ENCODE measurements at regions not wholly inside any gene's neighbourhood (a gene's known extent, or its start where the extent isn't known, plus 50 kb on each side); places are given as distances from the start of the nearest gene placed in this dataset.
"Not testable (repeated sequence)": the region's sequence is repeated elsewhere in the genome, so short reads cannot be mapped to it uniquely, and the experiment has no call there.

DNA sequence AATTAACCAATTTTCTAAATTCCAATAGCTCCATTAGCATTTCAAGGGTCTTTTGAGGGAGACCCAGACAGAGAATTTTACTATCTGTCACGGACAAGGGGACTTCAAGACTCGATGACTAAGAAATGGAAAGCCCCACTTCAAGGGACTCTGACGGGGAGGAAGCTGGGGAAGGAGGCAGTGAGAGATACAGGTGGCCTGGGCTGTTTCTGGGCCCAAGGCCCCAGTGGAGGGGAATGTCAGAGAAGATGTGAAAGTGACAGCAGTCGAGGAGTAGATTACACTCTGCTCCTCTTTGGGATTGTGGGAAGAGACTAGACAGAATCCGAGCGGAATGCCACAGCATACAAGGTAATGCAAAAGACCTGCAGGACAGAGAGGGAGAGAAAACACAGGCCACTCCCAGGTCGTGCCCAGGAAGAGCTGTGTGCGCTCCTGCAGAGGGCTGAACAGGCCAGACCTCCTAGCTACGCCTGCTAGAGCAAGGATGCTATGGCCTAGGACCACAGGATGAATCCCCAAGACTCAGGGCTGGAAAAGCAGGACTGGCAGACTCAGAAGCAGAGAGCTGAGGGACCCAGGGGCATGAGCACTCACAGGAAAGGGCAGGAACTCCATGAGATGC is 321.5 kb upstream of the CHRNA7 start:
- DNase-seq (ENCODE audit: extremely low spot score, insufficient read length, low read depth) = not testable (repeated sequence)
- peak; percentile 96 for FAIRE-seq

DNA sequence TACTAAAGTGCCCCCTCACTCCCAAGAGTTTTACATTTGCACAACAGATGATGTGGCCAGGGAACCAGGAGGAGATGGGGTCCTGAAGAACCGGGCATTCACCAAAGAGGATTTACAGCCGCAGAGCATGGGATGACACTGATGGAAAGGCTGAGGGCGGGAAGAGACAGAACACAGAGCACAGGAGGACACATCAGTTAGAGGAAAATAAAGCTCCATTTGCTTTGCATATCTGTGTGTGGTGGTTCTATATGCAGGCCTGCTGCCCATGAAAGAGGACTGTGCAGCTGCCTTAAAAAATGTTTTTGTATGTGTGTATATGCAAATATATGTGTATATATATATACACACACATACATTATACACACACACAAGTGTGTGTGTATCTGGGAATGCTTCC is 320.8 kb upstream of the CHRNA7 start:
- DNase-seq (ENCODE audit: extremely low spot score, insufficient read length, low read depth); FAIRE-seq: not testable (repeated sequence)

DNA sequence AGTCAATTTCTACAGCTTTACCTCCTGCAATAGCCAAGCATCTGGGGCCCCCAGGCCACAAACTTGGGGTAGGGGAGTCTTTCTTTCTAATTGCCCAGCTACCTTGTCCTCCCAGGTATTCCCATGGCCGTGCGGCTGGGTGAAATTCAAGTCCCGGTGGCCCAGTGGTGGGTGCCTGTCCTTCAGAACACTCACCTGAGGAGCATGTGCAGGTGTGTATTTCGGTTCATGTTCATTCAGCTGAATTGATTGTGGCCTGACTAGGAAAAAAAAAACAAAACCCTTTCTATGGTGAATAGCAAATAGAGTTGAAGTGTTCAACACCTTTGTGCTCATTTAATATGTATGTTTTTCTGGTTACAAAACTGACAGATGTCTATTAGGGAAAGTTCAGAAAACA is 319.5 kb upstream of the CHRNA7 start:
- not testable (repeated sequence) for DNase-seq (ENCODE audit: extremely low spot score, insufficient read length, low read depth)
- peak; percentile 39 for FAIRE-seq

- not testable (repeated sequence) for FAIRE-seq; DNase-seq (ENCODE audit: extremely low spot score, insufficient read length, low read depth)
Measured at GRCh38 chr15:31715208-31715607, 315.1 kb upstream of the CHRNA7 start.

- not testable (repeated sequence) for FAIRE-seq
Measured at GRCh38 chr15:31718625-31719024, 311.7 kb upstream of the CHRNA7 start.

DNA sequence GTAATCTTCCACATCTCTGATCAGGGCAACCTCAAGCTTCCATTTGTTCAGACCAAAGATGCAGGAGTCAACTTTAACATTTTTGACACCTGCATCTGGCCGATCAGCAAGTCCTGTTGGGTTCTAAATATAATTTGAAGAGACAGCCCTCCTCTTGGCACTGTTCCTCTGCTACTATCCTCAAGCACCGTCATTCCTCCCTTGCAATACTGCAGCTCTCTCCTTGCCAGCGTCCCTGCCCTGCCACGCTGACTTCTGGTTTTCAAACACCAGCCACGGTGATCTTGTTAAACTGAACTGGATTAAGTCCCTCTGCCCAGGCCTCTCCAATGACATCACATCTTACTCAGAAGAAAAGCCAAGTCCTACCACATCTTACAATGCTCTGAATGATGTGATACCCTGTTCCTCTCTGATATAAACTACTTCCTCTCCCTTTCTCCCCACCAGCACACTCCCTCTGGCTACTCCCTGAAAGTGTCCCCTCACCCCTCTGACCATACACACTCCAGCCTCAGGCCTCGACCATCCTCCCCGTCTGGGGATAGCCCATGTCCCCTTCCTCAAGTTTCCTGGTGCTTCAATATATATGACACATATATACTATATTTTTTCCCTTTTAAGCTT is 310.8 kb upstream of the CHRNA7 start:
- not testable (repeated sequence) for FAIRE-seq; DNase-seq (ENCODE audit: extremely low spot score, insufficient read length, low read depth)

More at GRCh38 chr15:31718625-31719024, 311.7 kb upstream of the CHRNA7 start:
- DNase-seq (ENCODE audit: extremely low spot score, insufficient read length, low read depth) = not testable (repeated sequence)

- DNase-seq (ENCODE audit: extremely low spot score, insufficient read length, low read depth); FAIRE-seq: not testable (repeated sequence)
Measured at GRCh38 chr15:31723019-31723418, 307.3 kb upstream of the CHRNA7 start.

GRCh38 chr15:31724903-31725302 is 305.4 kb upstream of the CHRNA7 start:
- FAIRE-seq; DNase-seq (ENCODE audit: extremely low spot score, insufficient read length, low read depth): not testable (repeated sequence)

GRCh38 chr15:31725619-31726018 is 304.7 kb upstream of the CHRNA7 start:
- FAIRE-seq; DNase-seq (ENCODE audit: extremely low spot score, insufficient read length, low read depth): not testable (repeated sequence)

DNA sequence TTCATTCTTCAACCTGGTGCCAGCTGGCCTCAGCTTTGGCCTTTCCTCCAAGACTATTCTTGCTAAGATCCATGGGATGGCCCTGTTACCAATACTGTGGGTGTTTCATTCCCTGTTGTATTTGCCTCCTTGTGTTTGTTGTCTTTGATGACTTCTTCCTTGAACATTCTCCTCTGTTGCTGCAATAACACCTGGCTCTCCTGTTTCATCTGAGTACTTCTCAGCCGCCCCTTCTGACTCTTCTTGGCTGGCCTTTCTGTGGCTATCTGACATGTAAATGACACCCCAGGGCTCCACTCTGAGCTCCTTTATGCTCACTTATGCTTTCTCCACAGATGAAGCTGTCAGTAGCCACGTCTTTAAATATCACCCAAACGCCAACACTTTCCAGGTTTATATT is 302.7 kb upstream of the CHRNA7 start:
- FAIRE-seq = no peak
- DNase-seq (ENCODE audit: extremely low spot score, insufficient read length, low read depth) = no peak

GRCh38 chr15:31732726-31733125 is 297.6 kb upstream of the CHRNA7 start:
- FAIRE-seq (no peak), DNase-seq (ENCODE audit: extremely low spot score, insufficient read length, low read depth) (no peak)

DNA sequence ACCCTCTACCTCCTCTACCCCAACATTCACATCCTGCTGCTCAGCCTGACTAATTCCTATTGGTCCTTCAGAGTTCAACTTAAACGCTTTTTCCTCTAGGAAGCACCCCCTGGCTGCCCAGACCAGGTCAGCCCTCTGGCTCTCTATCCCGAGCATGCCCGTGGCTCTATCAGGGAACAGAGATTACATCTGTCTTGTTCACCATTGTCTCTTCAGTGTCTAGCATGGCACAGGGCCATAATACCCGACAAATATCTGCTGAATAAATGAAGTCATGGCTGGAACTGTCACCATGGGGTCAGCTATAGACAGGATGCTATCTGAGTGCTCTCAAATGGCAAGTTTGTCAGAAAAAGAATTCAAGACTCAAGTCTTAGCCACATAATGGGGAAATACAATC is 296.9 kb upstream of the CHRNA7 start:
- FAIRE-seq (no peak), DNase-seq (ENCODE audit: extremely low spot score, insufficient read length, low read depth) (no peak)

DNA sequence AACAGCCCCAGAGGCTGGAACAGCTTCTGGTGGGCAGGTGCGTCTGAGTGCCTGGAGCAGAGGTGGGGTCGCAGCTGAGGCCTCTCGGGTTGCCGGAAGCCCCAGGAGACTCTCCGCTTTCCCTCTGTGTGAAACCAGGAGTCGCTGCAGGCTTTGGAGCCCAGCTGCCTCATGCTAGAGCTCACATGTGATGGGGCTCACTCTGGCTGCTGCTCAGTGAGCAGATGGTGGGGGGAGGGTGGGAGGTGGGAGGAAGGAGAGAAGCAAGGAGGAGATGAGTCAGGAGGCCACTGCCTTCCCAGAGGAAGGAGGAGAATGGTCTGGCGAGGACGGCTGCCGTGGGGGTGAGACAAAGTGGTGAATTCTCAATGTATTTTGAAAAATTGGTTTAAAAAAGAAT is 290.1 kb upstream of the CHRNA7 start:
- no peak for FAIRE-seq
- no peak for DNase-seq (ENCODE audit: extremely low spot score, insufficient read length, low read depth)

DNA sequence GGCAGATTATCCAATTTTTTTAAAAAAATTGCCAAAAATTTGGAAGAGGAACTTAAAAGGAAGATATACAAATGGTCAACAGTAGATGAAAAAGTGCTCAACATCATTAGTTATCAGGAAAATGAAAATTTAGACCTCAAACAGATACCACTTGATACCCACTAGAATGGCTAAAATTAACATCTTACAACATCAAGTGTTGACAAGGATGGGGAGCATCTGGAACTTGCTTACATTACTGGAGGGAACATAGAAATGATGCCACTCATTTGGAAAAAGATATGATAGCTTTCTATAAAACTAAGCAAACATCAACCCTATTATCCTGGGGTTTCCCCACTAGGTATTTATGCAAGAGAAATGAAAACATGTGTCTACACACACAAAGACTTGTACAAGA is 284.5 kb upstream of the CHRNA7 start:
- DNase-seq (ENCODE audit: extremely low spot score, insufficient read length, low read depth) (no peak), FAIRE-seq (no peak)

DNA sequence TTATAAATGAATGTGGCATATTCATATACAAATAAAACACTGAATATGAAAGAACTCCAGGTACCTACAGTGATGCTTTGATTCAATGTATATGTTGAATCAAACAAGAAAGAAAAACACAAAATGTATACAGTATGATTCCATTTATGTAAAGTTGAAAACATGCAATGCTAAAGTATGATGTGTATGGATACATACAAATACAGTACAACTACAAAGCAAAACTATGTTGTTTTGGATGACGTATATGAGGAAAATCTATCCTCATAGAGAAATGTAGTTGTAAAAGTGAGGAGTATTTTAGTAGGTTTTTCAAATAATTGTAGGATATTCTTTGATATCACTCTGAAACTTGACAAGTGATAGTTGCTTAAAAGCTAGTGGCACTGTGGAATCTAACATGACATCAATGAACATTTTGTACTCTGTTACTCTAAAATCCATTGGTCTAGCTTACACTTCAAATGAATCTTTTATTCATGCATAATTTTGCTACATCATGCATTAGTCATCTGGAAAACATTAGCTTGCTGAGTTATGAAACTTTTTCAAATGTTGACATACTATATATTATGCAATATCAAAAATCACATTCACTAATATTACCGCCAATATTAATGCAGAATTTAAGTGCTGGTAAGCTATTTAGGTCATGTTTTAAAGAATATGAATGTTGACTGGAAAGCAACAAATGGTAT is 278.1 kb upstream of the CHRNA7 start:
- DNase-seq (ENCODE audit: extremely low spot score, insufficient read length, low read depth) (no peak), FAIRE-seq (no peak)

DNA sequence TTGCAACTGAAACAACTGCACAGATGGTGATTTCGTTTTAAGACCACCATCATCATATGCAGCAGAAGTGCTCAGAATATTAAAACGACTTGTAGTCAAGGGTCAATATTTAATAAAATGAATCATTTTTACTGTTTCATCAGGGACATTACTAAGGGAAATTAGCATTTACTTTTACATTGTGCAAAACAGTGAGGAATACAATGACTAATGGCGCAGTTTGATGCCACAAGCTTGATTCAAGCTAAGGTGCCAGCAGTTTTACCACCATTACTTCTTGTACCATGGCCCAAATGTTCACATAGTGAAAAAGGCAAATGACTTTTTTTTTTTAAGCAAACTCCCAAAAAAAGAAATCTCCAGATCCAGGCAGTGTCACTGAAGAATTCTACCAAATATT is 277.4 kb upstream of the CHRNA7 start:
- DNase-seq (ENCODE audit: extremely low spot score, insufficient read length, low read depth) (no peak), FAIRE-seq (no peak)

DNA sequence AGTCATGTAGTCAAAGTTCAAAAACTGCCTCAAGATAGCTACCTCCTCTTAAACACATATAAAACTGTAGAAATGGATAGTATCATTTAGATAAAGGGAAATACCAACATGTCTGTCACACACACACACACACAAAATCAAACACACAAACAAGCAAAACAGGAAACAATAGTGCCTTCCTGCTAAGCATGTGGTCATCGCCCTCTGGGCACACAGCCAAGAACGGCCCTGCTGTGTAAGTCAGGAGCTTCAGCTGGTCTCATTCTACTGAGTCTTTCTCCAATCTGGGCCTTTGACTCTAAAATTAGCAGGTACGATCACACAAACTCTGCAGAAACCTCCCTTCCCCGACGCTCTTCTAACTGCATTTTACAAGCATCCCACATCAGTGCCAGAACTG is 272.2 kb upstream of the CHRNA7 start:
- DNase-seq (ENCODE audit: extremely low spot score, insufficient read length, low read depth) (no peak), FAIRE-seq (peak; percentile 49)

GRCh38 chr15:31768055-31768454 is 262.3 kb upstream of the CHRNA7 start:
- DNase-seq (ENCODE audit: extremely low spot score, insufficient read length, low read depth) (no peak), FAIRE-seq (no peak)

- no peak for FAIRE-seq
- no peak for DNase-seq (ENCODE audit: extremely low spot score, insufficient read length, low read depth)
Measured at GRCh38 chr15:31774045-31774444, 256.3 kb upstream of the CHRNA7 start.

DNA sequence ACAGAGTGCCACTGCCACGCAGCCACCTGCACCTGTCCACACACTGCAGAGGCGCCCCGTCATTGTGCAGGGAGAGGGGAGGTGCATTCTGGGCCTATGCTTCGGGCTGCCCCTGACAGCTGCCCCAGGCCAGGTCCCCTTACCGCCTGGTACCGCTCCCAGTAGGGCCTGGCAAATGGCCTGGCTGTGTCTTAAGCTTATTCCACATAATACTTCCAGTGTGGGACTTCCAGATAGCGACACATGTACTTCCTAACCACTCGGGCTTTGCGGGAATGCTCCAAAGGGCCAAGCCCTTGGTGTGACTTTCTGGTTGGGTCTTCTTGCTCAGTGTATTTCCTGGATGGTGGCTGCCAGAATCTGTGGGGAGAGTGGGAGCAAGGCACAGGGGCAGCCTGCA is 254.3 kb upstream of the CHRNA7 start:
- no peak for DNase-seq (ENCODE audit: extremely low spot score, insufficient read length, low read depth)
- FAIRE-seq = no peak

GRCh38 chr15:31781261-31781660 is 249.1 kb upstream of the CHRNA7 start:
- DNase-seq (ENCODE audit: extremely low spot score, insufficient read length, low read depth) = no peak
- FAIRE-seq = no peak
